SK-N-SH (cell line): ENCODE measurements at regions not wholly inside any gene's neighbourhood (a gene's known extent, or its start where the extent isn't known, plus 50 kb on each side); places are given as distances from the start of the nearest gene placed in this dataset.

Source experiments
- CTCF ChIA-PET: fragments of 300-600, 350-600 bp; formaldehyde crosslinking; extraction: SDS; loops from one replicate; lab custom pipeline; 2021; lab: Yijun Ruan, JAX
- POLR2A ChIA-PET: fragments of 350-600 bp; sonication (Branson Sonifier 250); formaldehyde crosslinking; extraction: SDS; loops from one replicate; lab custom pipeline; 2020; ENCODE audit warnings: antibody characterized with exemption, inconsistent platforms; lab: Yijun Ruan, JAX
- DNase-seq: peaks from one replicate; pipeline ENCODE4 v3.0.0; 2012
- H2AFZ ChIP-seq: fragments of 200-600 bp; sonication (generic); 2 replicates; pipeline ENCODE4 v1.8.1; 2016; ENCODE audit warnings: antibody characterized with exemption, mild to moderate bottlenecking, low read depth
- H3F3A ChIP-seq: fragments of 200-600 bp; sonication (generic); replicated peaks from 2 replicates; pipeline ENCODE3; 2016; ENCODE audit warnings: antibody characterized with exemption, mild to moderate bottlenecking; ENCODE audit not compliant: insufficient read depth
- H3K27ac ChIP-seq, 2 experiments: fragments of 200-500 bp in 1 of 2; fragments of 200-600 bp in 1 of 2; sonication (Bioruptor generic) in 1 of 2; sonication (generic), shearing (Covaris generic) in 1 of 2; 2 replicates each; pipeline versions ENCODE4 v1.5.1 to v1.6.1; 2014 to 2016; ENCODE audit warnings: low read depth in 2 of 2, inconsistent platforms in 1 of 2, low read length in 1 of 2, mild to moderate bottlenecking in 1 of 2, mixed read lengths in 1 of 2
- H3K27me3 ChIP-seq: fragments of 200-600 bp; sonication (generic), shearing (Covaris generic); 2 replicates; pipeline ENCODE4 v1.6.1; 2016; ENCODE audit warnings: mixed run types; ENCODE audit not compliant: insufficient read depth
- H3K36me3 ChIP-seq, 2 experiments: fragments of 200-500 bp in 1 of 2; fragments of 200-600 bp in 1 of 2; sonication (Bioruptor generic) in 1 of 2; sonication (generic) in 1 of 2; replicated peaks in 1 of 2; 2 replicates each; pipeline versions ENCODE3 to v1.5.1; 2014 to 2016; ENCODE audit warnings: low read length in 1 of 2, mild to moderate bottlenecking in 1 of 2; ENCODE audit not compliant: insufficient read depth in 2 of 2, control insufficient read depth in 1 of 2
- H3K4me1 ChIP-seq, 2 experiments: fragments of 200-500 bp in 1 of 2; fragments of 200-600 bp in 1 of 2; sonication (Bioruptor generic) in 1 of 2; sonication (generic), shearing (Covaris generic) in 1 of 2; 2 replicates each; pipeline versions ENCODE4 v1.5.1 to v1.6.1; 2014 to 2016; ENCODE audit warnings: low read depth in 1 of 2, low read length in 1 of 2, mixed run types in 1 of 2; ENCODE audit not compliant: insufficient read depth in 2 of 2, control insufficient read depth in 1 of 2
- H3K4me2 ChIP-seq: fragments of 200-600 bp; sonication (generic), shearing (Covaris generic); 2 replicates; pipeline ENCODE4 v1.6.1; 2017; ENCODE audit warnings: mixed run types
- H3K4me3 ChIP-seq, 2 experiments: fragments of 200-500 bp in 1 of 2; fragments of 200-600 bp in 1 of 2; sonication (Bioruptor generic) in 1 of 2; sonication (generic), shearing (Covaris generic) in 1 of 2; 2 replicates each; pipeline versions ENCODE4 v1.5.1 to v1.8.1; 2014 to 2016; ENCODE audit warnings: low read depth in 2 of 2, inconsistent platforms in 1 of 2, low read length in 1 of 2, mild to moderate bottlenecking in 1 of 2, mixed read lengths in 1 of 2, moderate library complexity in 1 of 2
- H3K79me2 ChIP-seq: fragments of 200-600 bp; sonication (generic); 2 replicates; pipeline ENCODE4 v1.8.1; 2017; ENCODE audit warnings: mild to moderate bottlenecking; ENCODE audit not compliant: insufficient read depth
- H3K9ac ChIP-seq: fragments of 200-600 bp; sonication (generic); 2 replicates; pipeline ENCODE4 v1.6.1; 2017; ENCODE audit warnings: mixed run types
- H3K9me2 ChIP-seq: fragments of 200-600 bp; sonication (generic); 2 replicates; pipeline ENCODE4 v1.6.1; 2017; ENCODE audit warnings: mixed run types
- H3K9me3 ChIP-seq: fragments of 200-600 bp; sonication (generic); 2 replicates; pipeline ENCODE4 v1.6.1; 2017; ENCODE audit warnings: mixed run types, mild to moderate bottlenecking, moderate library complexity
- H4K20me1 ChIP-seq: fragments of 200-600 bp; sonication (generic); 2 replicates; pipeline ENCODE4 v1.6.1; 2017; ENCODE audit warnings: mild to moderate bottlenecking, mixed run types; ENCODE audit not compliant: insufficient read depth
- ELF1 ChIP-seq: IDR thresholded peaks from 2 replicates; pipeline ENCODE4 v1.4.0; 2012
- EP300 ChIP-seq, 2 experiments: IDR thresholded peaks; 2 replicates each; pipeline versions ENCODE4 v1.4.0 to v1.6.1; 2012; ENCODE audit warnings: borderline replicate concordance in 1 of 2, low read depth in 1 of 2, low read length in 1 of 2
- EZH2phosphoT487 ChIP-seq: fragments of 200-600 bp; sonication (generic); IDR thresholded peaks from 2 replicates; pipeline ENCODE4 v1.6.1; 2017; ENCODE audit warnings: low read depth, mixed run types, mild to moderate bottlenecking, antibody characterized with exemption, moderate library complexity, borderline replicate concordance
- FOXJ3 ChIP-seq: sonication (generic); formaldehyde crosslinking; IDR thresholded peaks from 2 replicates; pipeline ENCODE4 v1.5.1; 2020; ENCODE audit warnings: mild to moderate bottlenecking, missing genetic modification reagents
- FOXM1 ChIP-seq: IDR thresholded peaks from 2 replicates; pipeline ENCODE4 v1.4.0; 2012; ENCODE audit warnings: low read depth, mild to moderate bottlenecking
- IRF3 ChIP-seq: fragments of 150-350 bp; IDR thresholded peaks from 2 replicates; pipeline ENCODE4 v1.6.1; 2016; ENCODE audit warnings: mild to moderate bottlenecking, low read depth, low read length
- MEF2A ChIP-seq: IDR thresholded peaks from 2 replicates; pipeline ENCODE4 v1.4.0; 2012; ENCODE audit warnings: low read depth, borderline replicate concordance
- NRF1 ChIP-seq: IDR thresholded peaks from 2 replicates; pipeline ENCODE4 v1.6.1; 2012; ENCODE audit warnings: low read depth, mild to moderate bottlenecking, low read length
- RCOR1 ChIP-seq: fragments of 150-350 bp; IDR thresholded peaks from 2 replicates; pipeline ENCODE4 v1.6.1; 2017; ENCODE audit warnings: antibody characterized with exemption, low read length
- SMC3 ChIP-seq: IDR thresholded peaks from 2 replicates; pipeline ENCODE4 v1.6.1; 2012; ENCODE audit warnings: low read depth, low read length, improper control_type of control experiment
- TAF1 ChIP-seq: IDR thresholded peaks from 2 replicates; pipeline ENCODE4 v1.6.1; 2012; ENCODE audit warnings: low read depth, mild to moderate bottlenecking, low read length, moderate library complexity, borderline replicate concordance
- WGBS: methylation state at CpG from one replicate; pipeline ENCODE4 v1.1.6; 2017; ENCODE audit warnings: low lambda C conversion rate; 5-methylcytosine and 5-hydroxymethylcytosine counted together
- TF ChIP-seq, protein P1 (sequence below): IDR thresholded peaks from 2 replicates; pipeline ENCODE4 v1.4.0; 2012; ENCODE audit warnings: low read depth, borderline replicate concordance
- TF ChIP-seq, protein P2 (sequence below): fragments of 150-350 bp; IDR thresholded peaks from 2 replicates; pipeline ENCODE4 v1.6.1; 2017; ENCODE audit warnings: antibody characterized with exemption, low read length, low read depth, borderline replicate concordance
- TF ChIP-seq, protein P3 (sequence below): IDR thresholded peaks from 2 replicates; pipeline ENCODE4 v1.4.0; 2012; ENCODE audit warnings: low read depth, borderline replicate concordance

DNA sequence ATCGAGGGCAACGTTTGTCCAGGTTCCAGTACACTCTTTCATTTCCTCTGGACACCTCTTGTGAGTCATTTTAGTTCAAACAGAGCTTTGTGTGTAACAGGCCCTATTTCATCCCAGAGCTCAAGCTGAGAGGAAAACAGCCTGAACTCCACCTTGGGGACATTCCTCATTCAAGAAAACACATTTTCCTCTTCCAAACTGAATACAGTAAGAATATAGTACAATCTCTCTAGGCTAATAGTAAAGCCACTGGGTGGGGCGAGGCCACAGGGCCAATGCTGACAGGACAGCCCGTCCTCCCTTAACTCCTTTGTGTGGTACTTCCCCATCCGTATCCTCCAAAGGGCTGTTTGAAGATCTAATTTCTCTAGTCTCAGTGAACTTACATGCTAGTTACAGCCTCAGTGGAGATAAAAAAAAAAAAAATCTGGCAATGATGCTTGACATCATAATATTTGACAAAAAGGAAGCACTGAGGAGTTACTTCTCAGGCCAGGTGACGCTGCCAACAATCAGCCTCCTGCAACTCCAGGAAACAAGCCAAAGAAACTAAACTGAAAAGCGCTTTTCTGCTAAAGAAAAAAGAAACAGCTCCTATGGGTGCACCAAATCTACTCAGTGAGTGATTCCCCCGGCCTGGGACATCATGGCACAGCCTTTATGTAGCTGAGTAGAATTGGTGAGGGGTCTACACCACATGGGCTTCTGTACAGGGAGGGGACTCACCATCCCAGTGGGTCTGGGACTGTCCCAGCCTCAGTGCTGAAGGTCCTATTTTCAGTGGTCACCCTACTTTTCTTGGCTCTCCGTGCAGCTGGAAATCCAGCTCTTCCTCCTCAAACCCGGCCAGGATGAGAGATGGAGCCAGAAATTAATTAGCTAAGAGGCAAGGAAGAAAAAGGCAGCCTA lies 238.2 kb upstream of the NEBL start:
- 67% methylated on average over 10 of the region's 10 CpGs for WGBS
- Histone ChIP-seq H3K9ac (no peak overlapping the region), H3K9me3 (no peaks in the 10 kb centered on the region), H3K4me2 (no peak overlapping the region), H3K27me3 (no peaks in the 10 kb centered on the region), H3K4me1 (no peaks in the 10 kb centered on the region; a peak in 1 of 4 replicates), H3K9me2 (no peaks in the 10 kb centered on the region), H3K36me3 (no peaks in the 10 kb centered on the region), H3K79me2 (no peaks in the 10 kb centered on the region)
- CTCF ChIA-PET: no interaction called here
- TF ChIP-seq SMC3 (no peak), EZH2phosphoT487 (no peak), EP300 (IDR thresholded peaks at IDR 0.05; ENCODE audit: borderline replicate concordance in 1 of 2, low read depth in 1 of 2, low read length in 1 of 2) (no peak), FOXJ3 (CRISPR knock-in tag) (no peak), NRF1 (no peak), ELF1 (no peak), IRF3 (no peak), FOXM1 (no peak), MEF2A (no peak), TAF1 (no peak), RCOR1 (no peak)
- TF ChIP-seq, protein P1, sequence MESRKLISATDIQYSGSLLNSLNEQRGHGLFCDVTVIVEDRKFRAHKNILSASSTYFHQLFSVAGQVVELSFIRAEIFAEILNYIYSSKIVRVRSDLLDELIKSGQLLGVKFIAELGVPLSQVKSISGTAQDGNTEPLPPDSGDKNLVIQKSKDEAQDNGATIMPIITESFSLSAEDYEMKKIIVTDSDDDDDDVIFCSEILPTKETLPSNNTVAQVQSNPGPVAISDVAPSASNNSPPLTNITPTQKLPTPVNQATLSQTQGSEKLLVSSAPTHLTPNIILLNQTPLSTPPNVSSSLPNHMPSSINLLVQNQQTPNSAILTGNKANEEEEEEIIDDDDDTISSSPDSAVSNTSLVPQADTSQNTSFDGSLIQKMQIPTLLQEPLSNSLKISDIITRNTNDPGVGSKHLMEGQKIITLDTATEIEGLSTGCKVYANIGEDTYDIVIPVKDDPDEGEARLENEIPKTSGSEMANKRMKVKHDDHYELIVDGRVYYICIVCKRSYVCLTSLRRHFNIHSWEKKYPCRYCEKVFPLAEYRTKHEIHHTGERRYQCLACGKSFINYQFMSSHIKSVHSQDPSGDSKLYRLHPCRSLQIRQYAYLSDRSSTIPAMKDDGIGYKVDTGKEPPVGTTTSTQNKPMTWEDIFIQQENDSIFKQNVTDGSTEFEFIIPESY: no peak
- TF ChIP-seq, protein P2, sequence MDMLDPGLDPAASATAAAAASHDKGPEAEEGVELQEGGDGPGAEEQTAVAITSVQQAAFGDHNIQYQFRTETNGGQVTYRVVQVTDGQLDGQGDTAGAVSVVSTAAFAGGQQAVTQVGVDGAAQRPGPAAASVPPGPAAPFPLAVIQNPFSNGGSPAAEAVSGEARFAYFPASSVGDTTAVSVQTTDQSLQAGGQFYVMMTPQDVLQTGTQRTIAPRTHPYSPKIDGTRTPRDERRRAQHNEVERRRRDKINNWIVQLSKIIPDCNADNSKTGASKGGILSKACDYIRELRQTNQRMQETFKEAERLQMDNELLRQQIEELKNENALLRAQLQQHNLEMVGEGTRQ: no peak
- TF ChIP-seq, protein P3, sequence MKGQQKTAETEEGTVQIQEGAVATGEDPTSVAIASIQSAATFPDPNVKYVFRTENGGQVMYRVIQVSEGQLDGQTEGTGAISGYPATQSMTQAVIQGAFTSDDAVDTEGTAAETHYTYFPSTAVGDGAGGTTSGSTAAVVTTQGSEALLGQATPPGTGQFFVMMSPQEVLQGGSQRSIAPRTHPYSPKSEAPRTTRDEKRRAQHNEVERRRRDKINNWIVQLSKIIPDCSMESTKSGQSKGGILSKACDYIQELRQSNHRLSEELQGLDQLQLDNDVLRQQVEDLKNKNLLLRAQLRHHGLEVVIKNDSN: no peak
- TF ChIP-seq, all 33 proteins: peak for 0
- Histone ChIP-seq H2AFZ (no peak overlapping the region), H3K27ac (no peak overlapping the region), H3K4me3 (no peak overlapping the region), H4K20me1 (no peaks in the 10 kb centered on the region), H3F3A (no peaks in the 10 kb centered on the region)
- POLR2A ChIA-PET: no interaction called here
- DNase-seq: no peak
